HL-60/S4 (cell line): ENCODE measurements at regions not wholly inside any gene's neighbourhood (a gene's known extent, or its start where the extent isn't known, plus 50 kb on each side); places are given as distances from the start of the nearest gene placed in this dataset.

Source experiments
- in situ Hi-C: fragments of 300-500 bp; cut with MboI; formaldehyde crosslinking; loops from 2 replicates; pipeline ENCODE4 v1.14.3; 2022; ENCODE audit warnings: low sequenced_read_pairs

DNA sequence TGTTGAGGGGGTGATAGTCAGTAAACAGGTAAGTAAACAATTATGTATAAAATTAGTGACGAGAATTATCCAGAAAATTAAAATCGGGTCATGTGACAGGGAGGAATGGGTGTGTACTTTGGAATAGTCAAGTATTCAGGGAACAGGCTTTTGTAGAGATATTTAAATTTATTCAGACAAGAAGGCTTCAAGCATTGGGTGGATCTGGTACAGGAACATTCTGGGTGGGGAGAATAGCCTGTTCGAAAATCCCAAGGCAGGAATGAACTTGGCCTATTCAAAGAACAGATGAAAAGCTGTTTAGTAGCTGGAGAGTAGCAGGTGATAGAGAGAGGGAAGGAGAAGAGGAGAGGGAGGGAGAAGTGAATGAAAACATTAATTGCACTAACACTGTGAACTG lies 448.9 kb upstream of the FZD8 start:
- in situ Hi-C loops = no loop called here

GRCh38 chr10:36089790-36090440 lies 447.8 kb upstream of the FZD8 start:
- in situ Hi-C loops = no loop called here

GRCh38 chr10:36087006-36088005 lies 445.2 kb upstream of the FZD8 start:
- in situ Hi-C loops = no loop called here

GRCh38 chr10:36075196-36075595 lies 433.1 kb upstream of the FZD8 start:
- in situ Hi-C loops = no loop called here

- in situ Hi-C loops = no loop called here
Measured at GRCh38 chr10:36073796-36074345, 431.8 kb upstream of the FZD8 start.

DNA sequence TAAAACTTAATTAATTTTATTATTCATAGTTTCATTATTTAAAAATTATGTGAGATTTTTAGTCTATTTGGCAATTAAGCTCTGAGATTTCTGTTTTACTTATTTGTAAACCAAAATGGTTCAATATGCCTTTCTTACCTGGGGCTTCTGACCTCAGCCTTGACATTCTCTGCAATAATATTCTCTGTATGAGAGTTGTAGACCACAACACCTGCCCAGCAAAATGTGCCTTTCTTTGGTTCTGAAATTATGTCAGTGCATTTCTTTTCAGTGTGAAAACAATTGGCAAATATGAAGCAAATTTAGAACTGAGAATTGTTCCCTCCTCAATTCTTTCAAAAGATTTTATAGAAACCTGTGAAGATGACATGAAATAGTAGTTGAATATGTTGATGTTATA lies 426.4 kb upstream of the FZD8 start:
- in situ Hi-C loops = no loop called here

DNA sequence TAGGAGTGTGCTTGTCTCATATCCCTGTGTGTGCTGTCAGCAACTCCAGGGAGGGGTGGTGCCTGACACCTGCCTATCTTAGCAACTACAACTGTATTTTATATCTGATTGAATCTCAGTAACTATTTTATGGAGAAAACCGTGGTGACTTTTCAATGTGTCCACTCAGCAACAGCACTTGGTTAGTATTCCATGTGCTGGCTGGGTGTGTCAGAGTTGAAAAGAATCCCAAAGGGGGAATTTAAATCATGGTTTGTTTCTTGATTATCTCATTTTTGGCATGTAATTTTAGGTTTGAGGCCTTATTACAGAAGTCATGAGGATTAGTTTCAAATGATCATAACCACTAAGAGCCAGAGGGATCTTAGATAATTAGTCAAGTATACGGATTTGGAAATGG lies 425.7 kb upstream of the FZD8 start:
- in situ Hi-C loops = no loop called here

DNA sequence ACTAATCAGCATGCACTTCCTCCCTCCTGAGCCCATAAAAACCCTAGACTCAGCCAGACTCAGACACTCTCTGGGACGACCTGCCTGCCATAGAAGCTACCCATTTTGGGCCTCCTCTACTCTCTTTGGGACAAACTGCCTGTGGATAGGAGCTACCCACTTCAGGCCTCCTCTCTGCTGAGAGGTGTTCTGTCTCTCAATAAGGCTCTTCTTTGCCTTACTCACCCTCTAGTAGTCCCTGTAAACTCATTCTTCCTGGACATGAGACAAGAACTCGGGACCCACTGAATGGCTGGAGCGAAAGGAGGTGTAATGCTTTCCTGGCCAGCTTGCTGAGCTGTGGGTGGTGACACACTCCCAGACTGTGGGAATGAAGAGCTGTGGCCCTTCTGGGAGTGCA lies 424.8 kb upstream of the FZD8 start:
- in situ Hi-C loops = no loop called here

DNA sequence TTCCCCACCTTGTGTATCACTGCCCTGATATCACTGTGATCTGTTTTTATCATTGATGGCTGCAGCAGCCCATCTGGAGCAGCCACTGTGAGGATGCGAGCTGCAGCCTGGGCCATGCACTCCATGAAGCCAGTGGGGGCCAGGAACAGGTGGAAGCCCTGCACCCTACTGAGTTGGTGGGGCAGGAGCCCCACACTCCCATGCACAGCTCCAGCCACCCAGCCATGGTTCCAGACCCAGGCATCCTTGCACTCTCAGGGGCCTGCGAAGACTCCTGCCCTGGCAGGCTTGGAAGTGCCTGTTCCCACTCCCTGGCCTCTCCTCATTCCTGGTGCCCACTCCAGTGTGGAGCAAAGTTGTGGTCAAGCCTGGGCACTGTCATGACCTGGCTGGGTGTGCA lies 424.0 kb upstream of the FZD8 start:
- in situ Hi-C loops = no loop called here

- in situ Hi-C loops = no loop called here
Measured at GRCh38 chr10:36063396-36063795, 421.3 kb upstream of the FZD8 start.

GRCh38 chr10:36057731-36058130 lies 415.6 kb upstream of the FZD8 start:
- in situ Hi-C loops = no loop called here

GRCh38 chr10:36057180-36057579 lies 415.1 kb upstream of the FZD8 start:
- in situ Hi-C loops = no loop called here

GRCh38 chr10:36053775-36054174 lies 411.7 kb upstream of the FZD8 start:
- in situ Hi-C loops = no loop called here

DNA sequence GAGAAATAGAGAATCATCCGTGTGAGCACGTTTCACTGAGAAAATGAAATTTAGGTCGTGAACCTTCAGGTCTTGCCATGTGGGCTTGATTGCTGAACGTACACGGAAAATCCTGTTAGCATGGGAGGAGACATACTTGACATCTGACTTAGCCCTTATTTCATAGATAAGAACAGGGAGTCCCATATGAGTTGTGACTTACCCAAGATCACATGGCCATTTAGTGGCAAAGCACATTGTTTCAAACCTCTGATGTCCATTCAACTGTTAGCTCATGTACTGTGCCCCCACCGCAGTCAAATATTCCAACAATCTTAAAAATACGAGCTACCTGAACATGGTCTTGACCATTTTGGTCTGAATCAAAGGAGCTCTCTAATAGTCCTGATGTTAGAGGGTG lies 411.2 kb upstream of the FZD8 start:
- in situ Hi-C loops = no loop called here

- in situ Hi-C loops = no loop called here
Measured at GRCh38 chr10:36051500-36051991, 409.4 kb upstream of the FZD8 start.

DNA sequence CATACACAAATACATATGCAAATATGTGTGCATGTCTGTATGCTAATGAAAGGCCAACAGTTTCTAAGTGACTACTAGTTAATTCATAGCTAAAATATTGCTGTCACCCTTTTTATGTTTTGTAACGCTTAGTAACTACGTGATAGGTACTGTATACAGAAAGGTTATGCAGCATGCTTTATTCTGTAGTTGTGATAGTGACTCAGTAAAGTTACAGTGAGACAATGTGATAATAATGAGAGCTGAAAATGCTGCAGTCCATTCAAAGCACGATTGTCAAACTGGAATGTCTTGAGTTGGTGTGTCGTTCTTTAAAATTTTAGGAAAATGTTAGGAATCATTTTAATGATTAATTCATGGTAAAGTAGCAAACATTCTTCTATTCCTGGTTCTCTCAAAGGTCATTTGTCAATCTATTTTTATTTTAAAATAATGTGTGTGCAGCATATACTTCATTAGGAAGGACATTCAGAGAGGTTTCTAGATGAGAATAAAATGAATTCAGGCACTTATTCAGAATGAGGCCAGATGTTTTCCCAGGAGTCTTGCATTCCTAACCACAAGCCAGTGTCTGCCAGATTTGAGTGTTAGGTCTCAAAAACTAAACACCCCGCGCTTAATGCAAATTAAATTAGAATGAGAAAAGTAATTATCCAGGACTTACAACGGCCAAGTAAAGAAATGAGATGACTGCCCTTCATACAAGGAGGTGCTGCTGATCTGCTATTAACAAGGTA lies 408.8 kb upstream of the FZD8 start:
- in situ Hi-C loops = no loop called here

- in situ Hi-C loops = no loop called here
Measured at GRCh38 chr10:36048780-36049179, 406.7 kb upstream of the FZD8 start.

DNA sequence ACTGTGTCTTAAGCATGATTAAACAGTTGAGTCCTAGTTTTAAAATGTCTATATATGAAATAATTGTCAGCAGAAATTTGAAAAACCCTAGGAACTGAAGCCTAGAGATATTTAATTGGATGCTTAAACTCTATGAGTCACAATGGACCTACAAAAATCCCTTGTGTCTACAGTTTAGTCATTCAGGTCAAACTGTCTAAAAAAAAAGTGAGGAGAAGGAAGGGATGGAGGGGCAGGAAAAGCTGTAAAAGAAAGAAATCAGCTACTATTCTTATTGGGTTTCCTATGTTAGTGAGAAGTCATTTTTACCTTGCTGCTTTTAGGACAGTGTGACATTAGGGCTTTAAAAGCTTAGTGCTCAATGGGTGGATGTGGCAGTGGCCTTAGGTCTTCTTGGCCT lies 406.1 kb upstream of the FZD8 start:
- in situ Hi-C loops = no loop called here

- in situ Hi-C loops = no loop called here
Measured at GRCh38 chr10:36042135-36042534, 400.0 kb upstream of the FZD8 start.

DNA sequence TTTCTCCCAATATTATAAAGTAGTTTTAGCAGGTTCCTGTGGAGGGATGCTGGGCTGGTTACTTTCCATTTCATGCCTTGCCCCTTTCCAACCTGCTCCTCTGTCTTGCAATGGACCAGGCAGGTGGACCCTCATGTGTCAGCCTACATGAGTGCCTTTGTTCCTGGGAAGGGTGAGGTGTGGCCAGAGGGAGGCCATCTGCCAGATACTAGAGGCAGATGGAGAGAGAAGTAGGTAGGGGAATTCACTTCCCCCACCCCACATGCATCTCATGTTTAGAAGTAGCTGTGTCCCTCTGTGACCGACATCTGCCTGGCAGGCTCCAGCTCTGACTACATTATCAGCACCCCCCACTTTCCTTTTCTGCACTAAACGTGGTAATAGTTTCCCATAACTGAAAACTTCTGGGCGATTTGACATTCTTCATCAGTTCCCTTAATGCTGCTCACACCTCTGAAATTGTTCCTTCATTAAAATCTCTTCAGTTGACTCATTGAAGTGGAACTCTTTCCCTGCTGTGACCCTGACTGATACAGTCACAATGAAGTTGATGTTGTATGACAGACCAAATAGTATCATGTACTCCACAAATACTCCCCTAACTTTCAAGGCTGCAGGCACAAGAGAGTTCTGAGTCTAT lies 396.3 kb upstream of the FZD8 start:
- in situ Hi-C loops = no loop called here

DNA sequence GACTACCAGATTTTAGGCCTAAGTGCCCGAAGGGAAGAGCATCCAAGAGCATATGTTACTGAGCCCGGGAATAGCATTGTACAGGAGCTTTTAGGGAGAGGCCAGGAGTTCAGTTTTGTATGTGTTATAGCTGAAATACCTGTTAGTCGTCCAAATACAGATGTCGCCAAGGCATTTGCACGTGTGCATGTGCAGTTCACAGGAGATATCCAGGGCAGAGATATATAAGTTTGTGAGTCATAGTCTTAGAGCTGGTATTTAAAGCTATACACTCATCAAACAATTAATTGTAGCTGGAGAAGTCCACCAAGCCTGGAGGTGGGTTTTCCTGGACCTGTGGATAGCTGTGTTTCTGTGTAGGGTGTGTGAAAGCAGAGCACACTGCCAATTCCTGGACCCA lies 394.0 kb upstream of the FZD8 start:
- in situ Hi-C loops = no loop called here
